Stomach (tissue), 8 donors: ENCODE measurements at regions not wholly inside any gene's neighbourhood (a gene's known extent, or its start where the extent isn't known, plus 50 kb on each side); places are given as distances from the start of the nearest gene placed in this dataset.
"Not testable (repeated sequence)": the region's sequence is repeated elsewhere in the genome, so short reads cannot be mapped to it uniquely, and the experiment has no call there.

Source experiments
- DNase-seq, 2 donors: peaks; one replicate each; pipeline versions ENCODE4 v3.0.0 to v3.0.0-alpha.2; 2013 to 2019
- H3K27ac ChIP-seq, 5 donors: fragments of 200-600 bp in 4 of 5; sonication (generic) in 4 of 5; one replicate each; pipeline ENCODE4 v1.5.1; 2013 to 2019; ENCODE audit warnings: mild to moderate bottlenecking in 1 of 5, moderate library complexity in 1 of 5
- H3K27me3 ChIP-seq, 3 donors: fragments of 200-600 bp; sonication (generic); one replicate each; pipeline ENCODE4 v1.5.1; 2017 to 2019; ENCODE audit warnings: mixed run types in 1 of 3
- H3K36me3 ChIP-seq, 4 donors: fragments of 200-600 bp; sonication (generic); 1 replicate in 3 of 4; 2 replicates in 1 of 4; pipeline ENCODE4 v1.5.1; 2016 to 2019
- H3K4me1 ChIP-seq, 4 donors: fragments of 200-600 bp; sonication (generic); one replicate each; pipeline ENCODE4 v1.5.1; 2016 to 2019
- H3K4me3 ChIP-seq, 4 donors: fragments of 200-600 bp; sonication (generic) in 3 of 4; one replicate each; pipeline ENCODE4 v1.5.1; 2016 to 2019; ENCODE audit warnings: mild to moderate bottlenecking in 1 of 4
- H3K9me3 ChIP-seq, 4 donors: fragments of 200-600 bp; sonication (generic); one replicate each; pipeline ENCODE4 v1.5.1; 2016 to 2019
- EP300 ChIP-seq: sonication (generic); formaldehyde crosslinking; IDR thresholded peaks from one replicate; pipeline ENCODE4 v1.6.1; 2017; ENCODE audit warnings: antibody characterized with exemption
- POLR2A ChIP-seq, 4 donors: fragments of 450-650 bp; IDR thresholded peaks; one replicate each; pipeline ENCODE4 v1.6.1; 2016; ENCODE audit warnings: antibody characterized with exemption in 4 of 4, control low read depth in 2 of 4, mild to moderate bottlenecking in 1 of 4, moderate library complexity in 1 of 4
- POLR2AphosphoS5 ChIP-seq, 3 donors: sonication (generic); formaldehyde crosslinking; IDR thresholded peaks; one replicate each; pipeline ENCODE4 v1.6.1; 2016; ENCODE audit warnings: antibody characterized with exemption in 3 of 3
- WGBS, 5 donors: extraction: QIAGEN DNeasy Blood & Tissue Kit in 3 of 5; methylation state at CpG; one replicate each; pipeline versions ENCODE4 v1.1.5 to v1.1.7; 2013 to 2018; 5-methylcytosine and 5-hydroxymethylcytosine counted together
- intact Hi-C: fragments of 100-400 bp; cut with DNase I; formaldehyde crosslinking; loops from one replicate; pipeline ENCODE4 v1.15.1; 2023; ENCODE audit warnings: low total_unique reads
- TF ChIP-seq, protein P1 (sequence below), 7 experiments: fragments of 450-650 bp in 4 of 7; fragments of 200-600 bp in 3 of 7; sonication (generic) in 3 of 7; IDR thresholded peaks; one replicate each; pipeline ENCODE4 v1.5.1; 2016 to 2019; ENCODE audit warnings: antibody characterized with exemption in 7 of 7, control low read depth in 2 of 7, mild to moderate bottlenecking in 1 of 7
- donor health status: healthy with polysubstance abuse.
- donor health status: Bipolar disorder and iron deficiency.
- donor health status: healthy.

DNA sequence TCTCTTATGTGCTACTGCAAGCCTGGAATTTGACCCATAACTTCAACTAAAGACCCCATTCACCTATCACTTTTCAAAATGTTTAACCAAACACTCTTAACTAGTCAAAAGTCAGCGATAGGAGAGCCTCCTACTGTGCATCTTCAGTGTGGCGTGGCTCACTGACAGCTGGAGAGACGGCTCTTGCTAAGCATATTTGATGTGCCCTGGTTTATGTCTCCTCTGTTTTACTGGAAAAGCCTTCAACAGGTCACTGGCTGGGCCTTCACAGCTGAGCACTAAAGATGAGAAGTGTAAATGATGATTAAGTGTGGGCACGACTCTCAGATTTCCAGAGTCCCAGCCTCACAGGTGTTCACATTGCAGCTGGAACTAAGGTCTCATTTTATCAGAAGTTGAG lies 472.1 kb downstream of the SEMA3D start:
- Histone ChIP-seq H3K36me3 (no peaks in the 10 kb centered on the region), H3K27ac (no peak overlapping the region), H3K4me3 (no peak overlapping the region), H3K4me1 (no peaks in the 10 kb centered on the region), H3K9me3 (no peaks in the 10 kb centered on the region), H3K27me3 (no peaks in the 10 kb centered on the region)
- TF ChIP-seq POLR2AphosphoS5 (IDR thresholded peaks at IDR 0.05), result no peak
- TF ChIP-seq POLR2A (IDR thresholded peaks at IDR 0.05), result no peak
- no peak for TF ChIP-seq EP300
- TF ChIP-seq, protein P1, sequence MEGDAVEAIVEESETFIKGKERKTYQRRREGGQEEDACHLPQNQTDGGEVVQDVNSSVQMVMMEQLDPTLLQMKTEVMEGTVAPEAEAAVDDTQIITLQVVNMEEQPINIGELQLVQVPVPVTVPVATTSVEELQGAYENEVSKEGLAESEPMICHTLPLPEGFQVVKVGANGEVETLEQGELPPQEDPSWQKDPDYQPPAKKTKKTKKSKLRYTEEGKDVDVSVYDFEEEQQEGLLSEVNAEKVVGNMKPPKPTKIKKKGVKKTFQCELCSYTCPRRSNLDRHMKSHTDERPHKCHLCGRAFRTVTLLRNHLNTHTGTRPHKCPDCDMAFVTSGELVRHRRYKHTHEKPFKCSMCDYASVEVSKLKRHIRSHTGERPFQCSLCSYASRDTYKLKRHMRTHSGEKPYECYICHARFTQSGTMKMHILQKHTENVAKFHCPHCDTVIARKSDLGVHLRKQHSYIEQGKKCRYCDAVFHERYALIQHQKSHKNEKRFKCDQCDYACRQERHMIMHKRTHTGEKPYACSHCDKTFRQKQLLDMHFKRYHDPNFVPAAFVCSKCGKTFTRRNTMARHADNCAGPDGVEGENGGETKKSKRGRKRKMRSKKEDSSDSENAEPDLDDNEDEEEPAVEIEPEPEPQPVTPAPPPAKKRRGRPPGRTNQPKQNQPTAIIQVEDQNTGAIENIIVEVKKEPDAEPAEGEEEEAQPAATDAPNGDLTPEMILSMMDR (IDR thresholded peaks at IDR 0.05), result no peak
- no peak for DNase-seq
- 55 to 69% (median 67%) methylated on average over 4 of the region's 4 CpGs for WGBS, 5 donors
- intact Hi-C loops, result no loop called here

DNA sequence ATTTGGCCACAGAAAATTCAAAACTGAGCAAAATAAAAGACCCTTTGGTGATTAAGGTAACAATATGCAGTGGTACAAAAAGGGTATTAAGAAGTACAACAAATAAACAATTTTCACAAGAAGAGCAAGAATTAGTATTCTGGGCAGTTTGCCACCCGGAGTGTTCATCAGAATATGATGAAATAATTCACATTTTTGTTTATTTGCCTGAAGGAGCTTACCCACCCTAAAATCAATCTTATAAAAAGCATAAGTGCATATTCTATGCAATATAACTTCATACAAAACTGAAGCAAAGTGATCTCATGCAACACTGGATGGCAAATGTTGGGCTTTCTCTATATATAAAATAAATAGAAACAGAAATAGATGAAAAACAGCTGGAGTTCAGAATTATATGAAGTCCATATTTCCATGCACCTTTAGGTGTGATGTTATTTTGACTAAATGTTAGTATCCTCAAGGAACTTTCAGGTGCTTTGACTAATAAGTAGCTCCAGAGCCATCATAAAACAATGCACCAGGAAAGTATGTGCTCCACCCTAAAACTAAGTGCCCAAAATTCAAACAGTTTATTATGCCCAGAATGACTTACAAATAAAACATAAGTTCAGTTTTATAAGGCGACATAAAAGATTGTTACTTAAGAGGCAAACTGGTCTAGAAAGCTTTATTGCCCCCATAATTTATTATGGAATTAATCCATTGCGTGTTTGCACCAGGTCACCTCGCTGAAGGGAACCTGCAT lies 474.3 kb downstream of the SEMA3D start:
- Histone ChIP-seq H3K9me3 (no peaks in the 10 kb centered on the region), H3K4me1 (no peaks in the 10 kb centered on the region), H3K27me3 (no peaks in the 10 kb centered on the region), H3K36me3 (no peaks in the 10 kb centered on the region), H3K27ac (no peak overlapping the region), H3K4me3 (no peak overlapping the region)
- no peak for TF ChIP-seq POLR2AphosphoS5 (IDR thresholded peaks at IDR 0.05)
- TF ChIP-seq EP300, result no peak
- no peak for TF ChIP-seq POLR2A (IDR thresholded peaks at IDR 0.05)
- TF ChIP-seq, protein P1 (IDR thresholded peaks at IDR 0.05), result no peak
- intact Hi-C loops, result no loop called here
- WGBS, 5 donors, result 91 to 98% (median 92%) methylated on average over 4 of the region's 4 CpGs
- DNase-seq, result no peak

DNA sequence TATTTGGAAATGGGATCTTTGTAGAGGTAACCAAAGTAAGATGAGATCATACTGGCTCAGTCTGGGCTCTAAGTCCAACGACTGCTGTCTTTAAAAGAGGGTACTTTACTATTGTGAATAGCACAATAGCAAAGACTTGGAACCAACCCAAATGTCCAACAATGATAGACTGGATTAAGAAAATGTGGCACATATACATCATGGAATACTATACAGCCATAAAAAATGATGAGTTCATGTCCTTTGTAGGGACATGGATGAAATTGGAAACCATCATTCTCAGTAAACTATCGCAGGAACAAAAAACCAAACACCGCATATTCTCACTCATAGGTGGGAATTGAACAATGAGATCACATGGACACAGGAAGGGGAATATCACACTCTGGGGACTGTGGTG lies 476.3 kb downstream of the SEMA3D start:
- H3K27ac ChIP-seq, intact Hi-C loops: not testable (repeated sequence)
- WGBS, 5 donors, result 89 to 95% (median 94%) methylated on average over 1 to 2 of the region's 3 CpGs

DNA sequence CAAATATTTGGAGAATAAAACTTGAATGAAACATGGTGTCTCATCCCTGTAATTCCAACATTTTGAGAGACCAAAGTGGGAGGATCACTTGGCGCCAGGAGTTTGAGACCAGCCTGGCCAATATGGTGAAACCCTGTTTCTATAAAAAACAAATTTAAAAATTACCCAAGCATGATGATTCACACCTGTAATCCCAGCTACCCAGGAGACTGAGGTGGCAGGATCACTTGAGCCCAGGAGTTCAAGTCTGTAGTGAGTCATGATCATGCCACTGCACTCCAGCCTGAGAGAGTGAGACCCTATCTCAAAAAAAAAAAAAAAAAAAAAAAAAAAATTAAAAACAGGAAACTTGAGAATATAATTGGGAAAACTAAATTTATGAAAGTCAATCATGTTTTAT lies 481.1 kb downstream of the SEMA3D start:
- Histone ChIP-seq H3K27me3 (no peaks in the 10 kb centered on the region), H3K4me1 (no peaks in the 10 kb centered on the region), H3K36me3 (no peaks in the 10 kb centered on the region), H3K27ac (no peak overlapping the region), H3K4me3 (no peak overlapping the region), H3K9me3 (no peaks in the 10 kb centered on the region)
- TF ChIP-seq, protein P1 (IDR thresholded peaks at IDR 0.05), result no peak
- no peak for TF ChIP-seq EP300
- intact Hi-C loops, result no loop called here
- WGBS, 5 donors, result 94 to 100% (median 95%) methylated on average over 1 of the region's 1 CpG
- DNase-seq, result no peak

More for the DNA sequence above, 476.3 kb downstream of the SEMA3D start:
- not testable (repeated sequence) for H3K9me3 ChIP-seq, H3K36me3 ChIP-seq, DNase-seq, H3K4me1 ChIP-seq, H3K27me3 ChIP-seq, H3K4me3 ChIP-seq

DNA sequence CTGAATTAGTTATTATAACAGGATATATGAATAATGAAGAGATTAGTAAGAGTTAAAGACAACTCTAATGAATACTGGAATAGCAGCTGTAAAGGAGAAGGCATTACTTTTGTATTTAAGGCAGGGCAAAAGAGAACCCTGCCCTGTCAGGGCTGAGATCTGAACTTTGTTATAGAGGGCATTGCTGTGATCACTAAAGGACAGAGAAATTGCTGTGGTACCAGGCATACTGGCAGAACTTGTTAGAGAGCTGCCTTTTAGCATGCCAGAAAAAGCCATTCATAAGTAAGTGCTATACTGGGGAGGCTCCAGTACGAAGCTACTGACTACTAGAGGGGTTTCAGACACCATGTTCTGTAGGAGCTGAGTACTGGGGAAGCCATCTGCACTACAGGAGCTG lies 481.8 kb downstream of the SEMA3D start:
- intact Hi-C loops, result no loop called here
- Histone ChIP-seq H3K4me1 (no peaks in the 10 kb centered on the region), H3K9me3 (no peaks in the 10 kb centered on the region), H3K27ac (no peak overlapping the region), H3K27me3 (no peaks in the 10 kb centered on the region), H3K4me3 (no peak overlapping the region), H3K36me3 (no peaks in the 10 kb centered on the region)
- 67 to 100% (median 87%) methylated on average over 1 of the region's 1 CpG for WGBS, 5 donors
- TF ChIP-seq, protein P1 (IDR thresholded peaks at IDR 0.05), result no peak
- TF ChIP-seq EP300, result no peak
- TF ChIP-seq POLR2AphosphoS5 (IDR thresholded peaks at IDR 0.05), result no peak
- no peak for TF ChIP-seq POLR2A (IDR thresholded peaks at IDR 0.05)
- DNase-seq, result no peak
